B cell (primary cell): ENCODE measurements at regions not wholly inside any gene's neighbourhood (a gene's known extent, or its start where the extent isn't known, plus 50 kb on each side); places are given as distances from the start of the nearest gene placed in this dataset.

ENCODE experiments used
- ATAC-seq: fragments of 200-7000 bp; cut with Tn5 transposase; one replicate; pipeline ENCODE4 v1.10.0; 2021; ENCODE audit warnings: low read depth, mild to moderate bottlenecking, moderate number of reproducible peaks, moderate library complexity
- CTCF ChIA-PET: fragments of 350-600 bp; sonication (Branson Sonifier 250); formaldehyde crosslinking; loops from one replicate; lab custom pipeline; 2021; ENCODE audit warnings: antibody characterized with exemption, inconsistent platforms; lab: Charles Lee
- POLR2A ChIA-PET: fragments of 350-600 bp; sonication (Branson Sonifier 250); formaldehyde crosslinking; loops from one replicate; lab custom pipeline; 2021; ENCODE audit warnings: antibody characterized with exemption; lab: Charles Lee
- DNase-seq: peaks from one replicate; pipeline ENCODE4 v3.0.0; 2013
- H2AFZ ChIP-seq: 2 replicates; pipeline ENCODE4 v1.6.1; 2012; ENCODE audit warnings: mild to moderate bottlenecking, low read depth, low read length; ENCODE audit not compliant: insufficient read depth, poor library complexity, severe bottlenecking
- H3K27ac ChIP-seq, 2 donors: 1 replicate in 1 of 2; 2 replicates in 1 of 2; pipeline ENCODE4 v1.5.1; 2012 to 2013; ENCODE audit warnings: low read length in 2 of 2, mild to moderate bottlenecking in 2 of 2, moderate library complexity in 1 of 2
- H3K27me3 ChIP-seq, 4 experiments: fragments of 200-600 bp in 1 of 4; sonication (generic) in 1 of 4; replicated peaks in 1 of 4; 1 replicate in 2 of 4; 2 replicates in 2 of 4; pipeline versions ENCODE4 v1.6.1 to v1.7.0; 2013 to 2016; ENCODE audit warnings: low read length in 3 of 4, mild to moderate bottlenecking in 2 of 4, mixed read lengths in 1 of 4, moderate library complexity in 1 of 4; ENCODE audit not compliant: insufficient read depth in 4 of 4, control insufficient read depth in 3 of 4; ENCODE audit errors: control extremely low read depth in 1 of 4
- H3K36me3 ChIP-seq, 2 experiments: replicated peaks in 1 of 2; 1 replicate in 1 of 2; 2 replicates in 1 of 2; pipeline versions ENCODE4 v1.6.1 to v1.7.1; 2013; ENCODE audit warnings: low read length in 1 of 2; ENCODE audit not compliant: insufficient read depth in 2 of 2, control insufficient read depth in 1 of 2; ENCODE audit errors: control extremely low read depth in 1 of 2, extremely low read depth in 1 of 2
- H3K4me1 ChIP-seq, 2 donors: fragments of 200-600 bp in 1 of 2; sonication (generic) in 1 of 2; 1 replicate in 1 of 2; 2 replicates in 1 of 2; pipeline versions ENCODE4 v1.5.1 to v1.6.1; 2013 to 2017; ENCODE audit warnings: low read length in 2 of 2; ENCODE audit not compliant: control insufficient read depth in 2 of 2, insufficient read depth in 2 of 2
- H3K4me2 ChIP-seq: replicated peaks from 2 replicates; pipeline ENCODE3; 2012; ENCODE audit warnings: mild to moderate bottlenecking, low read depth, low read length; ENCODE audit not compliant: poor library complexity, severe bottlenecking
- H3K4me3 ChIP-seq, 5 experiments: fragments of 200-600 bp in 1 of 5; sonication (generic) in 1 of 5; 1 replicate in 3 of 5; 2 replicates in 2 of 5; pipeline versions ENCODE4 v1.5.1 to v1.7.0; 2011 to 2016; ENCODE audit warnings: low read length in 4 of 5, mild to moderate bottlenecking in 4 of 5, low read depth in 2 of 5, control low read depth in 1 of 5, moderate library complexity in 1 of 5; ENCODE audit not compliant: insufficient read depth in 1 of 5; ENCODE audit errors: control extremely low read depth in 1 of 5, extremely low read depth in 1 of 5
- H3K79me2 ChIP-seq: fragments of 200-600 bp; sonication (generic); one replicate; pipeline ENCODE4 v1.6.0; 2016; ENCODE audit warnings: low read length; ENCODE audit not compliant: control insufficient read depth, insufficient read depth
- H3K9ac ChIP-seq: fragments of 200-600 bp; sonication (generic); 2 replicates; pipeline ENCODE4 v1.6.1; 2017; ENCODE audit warnings: mild to moderate bottlenecking, low read length, moderate library complexity
- H3K9me3 ChIP-seq, 3 donors: one replicate each; pipeline versions ENCODE4 v1.6.1 to v1.7.1; 2013; ENCODE audit warnings: low read length in 2 of 3; ENCODE audit not compliant: control insufficient read depth in 2 of 3, insufficient read depth in 1 of 3; ENCODE audit errors: control extremely low read depth in 1 of 3
- H4K20me1 ChIP-seq: 2 replicates; pipeline ENCODE4 v1.6.0; 2012; ENCODE audit warnings: mild to moderate bottlenecking, low read length; ENCODE audit not compliant: insufficient read depth, control insufficient read depth, poor library complexity, severe bottlenecking
- H3K27ac Mint-ChIP-seq: one replicate; pipeline ENCODE4 v1.8.0; 2021; ENCODE audit warnings: mixed read lengths
- H3K27me3 Mint-ChIP-seq: one replicate; pipeline ENCODE4 v1.8.0; 2021; ENCODE audit warnings: mixed read lengths
- H3K4me1 Mint-ChIP-seq: one replicate; pipeline ENCODE4 v1.8.0; 2021; ENCODE audit warnings: mixed read lengths
- H3K4me3 Mint-ChIP-seq: one replicate; pipeline ENCODE4 v1.8.0; 2021; ENCODE audit warnings: mixed read lengths
- H3K9me3 Mint-ChIP-seq: one replicate; pipeline ENCODE4 v1.8.0; 2022; ENCODE audit warnings: mixed read lengths; ENCODE audit not compliant: insufficient read depth
- EZH2 ChIP-seq: IDR thresholded peaks from 2 replicates; pipeline ENCODE4 v1.6.1; 2012; ENCODE audit warnings: borderline replicate concordance, low read depth, mild to moderate bottlenecking, moderate library complexity, low read length; ENCODE audit not compliant: insufficient read depth, poor library complexity, severe bottlenecking
- WGBS: methylation state at CpG from one replicate; pipeline ENCODE4 v1.1.5; 2013; ENCODE audit warnings: missing lambda C conversion rate; ENCODE audit not compliant: insufficient coverage; 5-methylcytosine and 5-hydroxymethylcytosine counted together
- intact Hi-C: fragments of 100-400 bp; cut with micrococcal nuclease; formaldehyde crosslinking; loops from one replicate; pipeline ENCODE4 v1.10.0; 2022
- TF ChIP-seq, protein P1 (sequence below): fragments of 200-600 bp; IDR thresholded peaks from one replicate; pipeline ENCODE4 v1.8.0; 2022; ENCODE audit warnings: antibody characterized with exemption, mild to moderate bottlenecking

DNA sequence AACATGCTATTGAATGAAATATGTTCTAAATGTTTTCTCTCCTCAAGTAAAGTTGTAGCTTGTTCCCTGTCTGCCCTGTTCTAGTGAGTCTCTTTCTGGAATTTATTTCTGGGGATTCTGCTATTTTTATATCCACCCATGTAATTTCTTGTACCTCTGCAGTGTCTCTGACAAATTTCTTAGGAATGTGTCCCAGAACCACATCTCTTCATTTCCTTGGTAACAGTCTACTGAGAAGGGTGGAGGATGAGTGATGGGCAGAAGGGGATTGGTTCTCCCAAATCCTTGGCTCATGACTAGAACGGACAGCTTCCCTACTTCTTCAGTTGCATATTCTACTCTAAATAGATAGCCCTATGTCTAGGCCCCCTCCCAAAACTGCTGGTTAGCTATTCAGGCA is 490.6 kb upstream of the LINC00305 start:
- H4K20me1 ChIP-seq, result no peaks in the 10 kb centered on the region
- POLR2A ChIA-PET, result no interaction called here
- H3K4me2 ChIP-seq, result no peak overlapping the region
- H3K4me1 Mint-ChIP-seq, result no peaks in the 10 kb centered on the region
- no peak overlapping the region for H3K4me3 ChIP-seq
- H3K4me3 Mint-ChIP-seq, result no peak overlapping the region
- no peak overlapping the region for H3K9ac ChIP-seq
- ATAC-seq (no peak), DNase-seq (no peak)
- H3K27me3 ChIP-seq, result no peaks in the 10 kb centered on the region
- H3K9me3 ChIP-seq, result peaks cover 0 to 4% (median 0%) of the 10 kb centered on the region in 3 donors
- H3K36me3 ChIP-seq, result no peaks in the 10 kb centered on the region
- CTCF ChIA-PET, result no interaction called here
- no peak overlapping the region for H3K27ac Mint-ChIP-seq
- no CpG with 5 or more reads among the region's 1 CpG for WGBS
- H3K27ac ChIP-seq, result no peak overlapping the region
- intact Hi-C loops, result no loop called here
- H3K27me3 Mint-ChIP-seq, result no peaks in the 10 kb centered on the region
- no peaks in the 10 kb centered on the region for H3K4me1 ChIP-seq
- TF ChIP-seq EZH2, result no peak
- TF ChIP-seq, protein P1, sequence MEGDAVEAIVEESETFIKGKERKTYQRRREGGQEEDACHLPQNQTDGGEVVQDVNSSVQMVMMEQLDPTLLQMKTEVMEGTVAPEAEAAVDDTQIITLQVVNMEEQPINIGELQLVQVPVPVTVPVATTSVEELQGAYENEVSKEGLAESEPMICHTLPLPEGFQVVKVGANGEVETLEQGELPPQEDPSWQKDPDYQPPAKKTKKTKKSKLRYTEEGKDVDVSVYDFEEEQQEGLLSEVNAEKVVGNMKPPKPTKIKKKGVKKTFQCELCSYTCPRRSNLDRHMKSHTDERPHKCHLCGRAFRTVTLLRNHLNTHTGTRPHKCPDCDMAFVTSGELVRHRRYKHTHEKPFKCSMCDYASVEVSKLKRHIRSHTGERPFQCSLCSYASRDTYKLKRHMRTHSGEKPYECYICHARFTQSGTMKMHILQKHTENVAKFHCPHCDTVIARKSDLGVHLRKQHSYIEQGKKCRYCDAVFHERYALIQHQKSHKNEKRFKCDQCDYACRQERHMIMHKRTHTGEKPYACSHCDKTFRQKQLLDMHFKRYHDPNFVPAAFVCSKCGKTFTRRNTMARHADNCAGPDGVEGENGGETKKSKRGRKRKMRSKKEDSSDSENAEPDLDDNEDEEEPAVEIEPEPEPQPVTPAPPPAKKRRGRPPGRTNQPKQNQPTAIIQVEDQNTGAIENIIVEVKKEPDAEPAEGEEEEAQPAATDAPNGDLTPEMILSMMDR, result no peak
- no peaks in the 10 kb centered on the region for H3K79me2 ChIP-seq
- no peak overlapping the region for H2AFZ ChIP-seq
- no peaks in the 10 kb centered on the region for H3K9me3 Mint-ChIP-seq

DNA sequence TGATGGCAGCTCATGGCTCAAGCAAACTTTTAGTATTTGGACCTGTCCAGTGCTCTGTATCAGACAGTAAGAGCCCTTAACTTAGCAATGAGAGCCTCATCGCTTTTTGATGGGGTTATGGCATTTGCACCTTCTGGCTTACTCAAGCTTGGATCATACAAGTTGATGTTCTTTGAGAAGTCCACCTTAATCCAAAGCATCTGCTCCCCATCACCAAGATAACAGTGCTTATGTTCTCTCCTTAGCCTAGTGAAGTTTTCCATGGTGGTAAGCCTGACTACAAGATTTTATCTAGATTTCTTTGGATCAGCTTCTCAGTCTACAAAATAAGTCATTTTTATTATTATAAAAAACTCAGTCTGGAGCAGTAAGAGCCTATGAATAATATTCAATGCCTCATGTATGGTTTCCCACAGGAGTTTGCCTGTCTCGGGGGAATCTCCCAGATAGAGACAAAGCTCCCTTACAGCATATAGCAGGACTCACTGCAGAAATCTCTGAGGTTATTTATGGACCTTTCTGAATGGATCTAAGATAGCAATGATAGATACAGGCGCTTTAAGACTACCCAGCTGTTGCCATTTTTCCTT is 472.2 kb upstream of the LINC00305 start:
- Histone ChIP-seq H3K27me3 (no peaks in the 10 kb centered on the region), H3K4me2 (no peak overlapping the region), H2AFZ (no peak overlapping the region), H3K9me3 (no peaks in the 10 kb centered on the region), H3K27ac (no peak overlapping the region), H3K4me1 (no peaks in the 10 kb centered on the region), H3K79me2 (no peaks in the 10 kb centered on the region), H4K20me1 (no peaks in the 10 kb centered on the region), H3K9ac (no peak overlapping the region), H3K36me3 (no peaks in the 10 kb centered on the region), H3K4me3 (no peak overlapping the region)
- ChIA-PET CTCF (no interaction called here), POLR2A (no interaction called here)
- intact Hi-C loops, result no loop called here
- Mint-ChIP-seq H3K27ac (no peak overlapping the region), H3K9me3 (no peaks in the 10 kb centered on the region), H3K4me1 (no peaks in the 10 kb centered on the region), H3K27me3 (no peaks in the 10 kb centered on the region), H3K4me3 (no peak overlapping the region)
- ATAC-seq (no peak), DNase-seq (no peak)
- TF ChIP-seq, protein P1, result no peak
- no peak for TF ChIP-seq EZH2
- 91% methylated on average over 1 of the region's 3 CpGs for WGBS
